ENCODE measurements at regions not wholly inside any gene's neighbourhood (a gene's known extent, or its start where the extent isn't known, plus 50 kb on each side); places are given as distances from the start of the nearest gene placed in this dataset.

- Histone ChIP-seq H3K9me3 (ENCODE audit: control insufficient read depth, insufficient read depth, low read length) (peaks cover 2% of the 10 kb centered on the region; the same call in 1 of the 2 replicates), H3K27me3 (ENCODE audit: control insufficient read depth, insufficient read depth, low read length) (no peaks in the 10 kb centered on the region), H3K4me3 (ENCODE audit: low read depth, low read length) (no peak overlapping the region), H3K27ac (ENCODE audit: low read depth, low read length) (no peak overlapping the region)
- no peak for DNase-seq (ENCODE audit: low read depth, low spot score)
- ChIA-PET POLR2A (no interaction called here), CTCF (interaction anchor here (1.3 kb wide), 1 partner anchor 126 kb away, joined by 4 read pairs; no protein-coding TSS in a partner anchor)
- TF ChIP-seq CTCF (IDR thresholded peaks at IDR 0.05; ENCODE audit: low read depth, low read length): no peak
These were observed 288.2 kb downstream of the GJA1 start for GRCh38 chr6:121723623-121724022.

DNA sequence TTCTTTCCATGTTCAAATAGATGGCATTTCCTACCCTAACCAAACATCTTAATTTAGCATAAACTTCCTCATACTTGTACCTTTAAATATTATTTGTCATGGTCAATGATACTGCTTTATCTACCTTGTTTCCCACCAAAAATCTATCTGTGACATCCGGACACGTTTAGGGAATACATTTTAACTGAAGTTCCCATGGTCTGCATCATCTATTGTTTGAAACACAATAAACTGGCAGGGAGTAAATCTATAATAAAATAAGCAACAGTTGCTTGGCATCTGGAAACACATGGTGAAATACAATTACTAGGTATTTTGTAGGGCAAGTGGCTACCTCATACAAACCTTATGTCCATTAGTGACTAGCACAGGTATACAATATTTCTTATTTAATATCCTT, 289.1 kb downstream of the GJA1 start:
- POLR2A ChIA-PET: no interaction called here

DNA sequence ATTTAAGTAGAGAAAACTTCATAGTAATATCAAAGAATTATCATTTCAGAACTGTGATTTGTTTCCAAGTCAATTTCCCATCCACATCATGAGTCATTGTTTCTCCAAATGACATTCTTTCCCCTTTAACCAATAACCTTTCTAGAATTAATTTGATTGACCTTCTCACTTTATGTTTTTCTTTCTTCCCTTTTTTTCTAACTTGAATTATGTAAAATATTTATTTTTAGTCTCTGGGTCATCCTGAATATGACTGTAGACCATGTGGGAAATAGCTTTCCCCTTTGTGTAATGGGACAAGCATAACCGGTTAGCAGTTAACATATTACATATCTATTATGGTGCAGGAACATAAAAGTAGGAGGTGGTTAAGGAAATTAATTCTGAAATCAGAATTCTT, 291.1 kb downstream of the GJA1 start:
- CTCF ChIA-PET: no interaction called here
- Histone ChIP-seq H3K27me3 (ENCODE audit: control insufficient read depth, insufficient read depth, low read length) (no peaks in the 10 kb centered on the region), H3K4me3 (ENCODE audit: low read depth, low read length) (no peak overlapping the region), H3K27ac (ENCODE audit: low read depth, low read length) (no peak overlapping the region), H3K9me3 (ENCODE audit: control insufficient read depth, insufficient read depth, low read length) (peaks cover 13% of the 10 kb centered on the region)
- TF ChIP-seq CTCF (IDR thresholded peaks at IDR 0.05; ENCODE audit: low read depth, low read length): no peak
- no peak for DNase-seq (ENCODE audit: low read depth, low spot score)
- POLR2A ChIA-PET: no interaction called here

More for the DNA sequence above, 289.1 kb downstream of the GJA1 start:
- CTCF ChIA-PET: no interaction called here
- no peak for TF ChIP-seq CTCF (IDR thresholded peaks at IDR 0.05; ENCODE audit: low read depth, low read length)
- Histone ChIP-seq H3K27ac (ENCODE audit: low read depth, low read length) (no peak overlapping the region), H3K9me3 (ENCODE audit: control insufficient read depth, insufficient read depth, low read length) (peaks cover 5% of the 10 kb centered on the region), H3K27me3 (ENCODE audit: control insufficient read depth, insufficient read depth, low read length) (no peaks in the 10 kb centered on the region), H3K4me3 (ENCODE audit: low read depth, low read length) (no peak overlapping the region)
- DNase-seq (ENCODE audit: low read depth, low spot score): no peak

GRCh38 chr6:121730616-121731015, 295.2 kb downstream of the GJA1 start:
- no peak overlapping the region for H3K27ac ChIP-seq (ENCODE audit: low read depth, low read length)
- no peak overlapping the region for H3K4me3 ChIP-seq (ENCODE audit: low read depth, low read length)
- POLR2A ChIA-PET: interaction anchor here (0.6 kb wide), 1 partner anchor 155 kb away, joined by 3 read pairs; no protein-coding TSS in a partner anchor
- no peaks in the 10 kb centered on the region for H3K27me3 ChIP-seq (ENCODE audit: control insufficient read depth, insufficient read depth, low read length)
- TF ChIP-seq CTCF (IDR thresholded peaks at IDR 0.05; ENCODE audit: low read depth, low read length): no peak
- H3K9me3 ChIP-seq (ENCODE audit: control insufficient read depth, insufficient read depth, low read length): peaks cover 13% of the 10 kb centered on the region
- no peak for DNase-seq (ENCODE audit: low read depth, low spot score)
- CTCF ChIA-PET: no interaction called here

GRCh38 chr6:121731381-121731780, 295.9 kb downstream of the GJA1 start:
- CTCF ChIA-PET: no interaction called here
- Histone ChIP-seq H3K27ac (ENCODE audit: low read depth, low read length) (no peak overlapping the region), H3K4me3 (ENCODE audit: low read depth, low read length) (no peak overlapping the region), H3K9me3 (ENCODE audit: control insufficient read depth, insufficient read depth, low read length) (peaks cover 13% of the 10 kb centered on the region), H3K27me3 (ENCODE audit: control insufficient read depth, insufficient read depth, low read length) (no peaks in the 10 kb centered on the region)
- no peak for DNase-seq (ENCODE audit: low read depth, low spot score)
- POLR2A ChIA-PET: no interaction called here
- TF ChIP-seq CTCF (IDR thresholded peaks at IDR 0.05; ENCODE audit: low read depth, low read length): no peak

Data from AG04450 (cell line).